HCT116 (cell line): ENCODE measurements at regions not wholly inside any gene's neighbourhood (a gene's known extent, or its start where the extent isn't known, plus 50 kb on each side); places are given as distances from the start of the nearest gene placed in this dataset.

Experiments
- CTCF ChIP-seq, 3 experiments: fragments of 200-600 bp in 1 of 3; sonication (generic) in 1 of 3; IDR thresholded peaks in 2 of 3; conservative IDR thresholded peaks in 1 of 3; 2 replicates each; pipeline ENCODE4 v1.5.1; 2012 to 2017; ENCODE audit warnings: low read depth in 2 of 3, low read length in 2 of 3, antibody characterized with exemption in 1 of 3, borderline replicate concordance in 1 of 3, control low read depth in 1 of 3, mild to moderate bottlenecking in 1 of 3, mixed read lengths in 1 of 3, mixed run types in 1 of 3, moderate library complexity in 1 of 3; ENCODE audit not compliant: insufficient read depth in 1 of 3
- POLR2A ChIP-seq: IDR thresholded peaks from 2 replicates; pipeline ENCODE4 v1.7.0; 2011; ENCODE audit warnings: borderline replicate concordance; ENCODE audit not compliant: insufficient read depth, insufficient read length; ENCODE audit errors: extremely low read depth
- POLR2AphosphoS5 ChIP-seq: IDR thresholded peaks from 2 replicates; pipeline ENCODE4 v1.6.1; 2011; ENCODE audit warnings: mild to moderate bottlenecking, low read depth, low read length, moderate library complexity
- RAD21 ChIP-seq: IDR thresholded peaks from 2 replicates; pipeline ENCODE4 v1.6.1; 2012; ENCODE audit warnings: low read depth, mild to moderate bottlenecking
- SIN3A ChIP-seq: IDR thresholded peaks from 2 replicates; pipeline ENCODE4 v1.6.1; 2012; ENCODE audit warnings: low read depth
- SP1 ChIP-seq: IDR thresholded peaks from 2 replicates; pipeline ENCODE4 v1.6.1; 2012; ENCODE audit warnings: low read depth
- TCF7L2 ChIP-seq: IDR thresholded peaks from 2 replicates; pipeline ENCODE4 v1.7.0; 2011; ENCODE audit warnings: borderline replicate concordance, inconsistent platforms; ENCODE audit not compliant: insufficient read depth, insufficient read length; ENCODE audit errors: extremely low read depth
- YY1 ChIP-seq: IDR thresholded peaks from 2 replicates; pipeline ENCODE4 v1.6.1; 2011; ENCODE audit warnings: low read length, low read depth, moderate library complexity, mild to moderate bottlenecking; ENCODE audit not compliant: insufficient replicate concordance; ENCODE audit errors: extremely low read depth
- TF ChIP-seq, protein P1 (sequence below): IDR thresholded peaks from 2 replicates; pipeline ENCODE4 v1.6.1; 2012
- TF ChIP-seq, protein P2 (sequence below): IDR thresholded peaks from 2 replicates; pipeline ENCODE4 v1.6.1; 2012; ENCODE audit warnings: low read depth

- TF ChIP-seq POLR2A (no peak), CTCF (IDR thresholded peaks at IDR 0.05 in 2 of 3, conservative IDR thresholded peaks at IDR 0.05 in 1 of 3; ENCODE audit: borderline replicate concordance in 1 of 3, insufficient read depth in 1 of 3, low read depth in 2 of 3, low read length in 2 of 3) (no peak), POLR2AphosphoS5 (no peak), SIN3A (no peak), RAD21 (no peak), TCF7L2 (no peak), SP1 (no peak), YY1 (no peak)
- TF ChIP-seq, protein P1, sequence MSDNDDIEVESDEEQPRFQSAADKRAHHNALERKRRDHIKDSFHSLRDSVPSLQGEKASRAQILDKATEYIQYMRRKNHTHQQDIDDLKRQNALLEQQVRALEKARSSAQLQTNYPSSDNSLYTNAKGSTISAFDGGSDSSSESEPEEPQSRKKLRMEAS, result no peak
- TF ChIP-seq, protein P2, sequence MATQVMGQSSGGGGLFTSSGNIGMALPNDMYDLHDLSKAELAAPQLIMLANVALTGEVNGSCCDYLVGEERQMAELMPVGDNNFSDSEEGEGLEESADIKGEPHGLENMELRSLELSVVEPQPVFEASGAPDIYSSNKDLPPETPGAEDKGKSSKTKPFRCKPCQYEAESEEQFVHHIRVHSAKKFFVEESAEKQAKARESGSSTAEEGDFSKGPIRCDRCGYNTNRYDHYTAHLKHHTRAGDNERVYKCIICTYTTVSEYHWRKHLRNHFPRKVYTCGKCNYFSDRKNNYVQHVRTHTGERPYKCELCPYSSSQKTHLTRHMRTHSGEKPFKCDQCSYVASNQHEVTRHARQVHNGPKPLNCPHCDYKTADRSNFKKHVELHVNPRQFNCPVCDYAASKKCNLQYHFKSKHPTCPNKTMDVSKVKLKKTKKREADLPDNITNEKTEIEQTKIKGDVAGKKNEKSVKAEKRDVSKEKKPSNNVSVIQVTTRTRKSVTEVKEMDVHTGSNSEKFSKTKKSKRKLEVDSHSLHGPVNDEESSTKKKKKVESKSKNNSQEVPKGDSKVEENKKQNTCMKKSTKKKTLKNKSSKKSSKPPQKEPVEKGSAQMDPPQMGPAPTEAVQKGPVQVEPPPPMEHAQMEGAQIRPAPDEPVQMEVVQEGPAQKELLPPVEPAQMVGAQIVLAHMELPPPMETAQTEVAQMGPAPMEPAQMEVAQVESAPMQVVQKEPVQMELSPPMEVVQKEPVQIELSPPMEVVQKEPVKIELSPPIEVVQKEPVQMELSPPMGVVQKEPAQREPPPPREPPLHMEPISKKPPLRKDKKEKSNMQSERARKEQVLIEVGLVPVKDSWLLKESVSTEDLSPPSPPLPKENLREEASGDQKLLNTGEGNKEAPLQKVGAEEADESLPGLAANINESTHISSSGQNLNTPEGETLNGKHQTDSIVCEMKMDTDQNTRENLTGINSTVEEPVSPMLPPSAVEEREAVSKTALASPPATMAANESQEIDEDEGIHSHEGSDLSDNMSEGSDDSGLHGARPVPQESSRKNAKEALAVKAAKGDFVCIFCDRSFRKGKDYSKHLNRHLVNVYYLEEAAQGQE, result no peak
Measured at GRCh38 chr12:11460343-11461023, 65.1 kb upstream of the PRB2 start.
